ENCODE measurements at regions not wholly inside any gene's neighbourhood (a gene's known extent, or its start where the extent isn't known, plus 50 kb on each side); places are given as distances from the start of the nearest gene placed in this dataset.

DNA sequence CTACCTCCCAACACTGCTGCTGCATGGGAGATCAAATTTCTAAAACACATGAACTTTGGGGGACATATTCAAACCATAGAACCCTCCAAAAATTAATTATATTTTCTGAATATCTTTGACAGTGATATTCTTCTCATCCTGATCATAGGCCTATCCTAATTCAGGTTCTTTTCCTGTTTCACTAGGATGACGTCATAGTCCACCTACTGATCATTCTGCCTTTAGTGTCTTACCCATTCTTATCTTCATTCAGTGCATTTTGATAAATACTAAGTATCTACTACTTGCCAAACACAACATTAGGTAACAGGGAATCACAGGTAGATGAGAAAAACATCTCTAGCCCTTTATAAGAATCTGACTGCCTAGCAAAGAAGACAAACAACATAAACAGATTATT, 179.1 kb upstream of the PRLR start:
- DNase-seq: no peak
- Histone ChIP-seq H3K4me3 (no peak overlapping the region), H3K9ac (ENCODE audit: low read depth in 2 of 2, low read length in 2 of 2) (no peak overlapping the region), H3K27ac (no peak overlapping the region), H3K27me3 (no peaks in the 10 kb centered on the region), H3K36me3 (no peaks in the 10 kb centered on the region), H3K9me3 (no peaks in the 10 kb centered on the region), H3K4me1 (no peaks in the 10 kb centered on the region)
- intact Hi-C loops (cut with DNase I): no loop called here
- TF ChIP-seq, protein P1, sequence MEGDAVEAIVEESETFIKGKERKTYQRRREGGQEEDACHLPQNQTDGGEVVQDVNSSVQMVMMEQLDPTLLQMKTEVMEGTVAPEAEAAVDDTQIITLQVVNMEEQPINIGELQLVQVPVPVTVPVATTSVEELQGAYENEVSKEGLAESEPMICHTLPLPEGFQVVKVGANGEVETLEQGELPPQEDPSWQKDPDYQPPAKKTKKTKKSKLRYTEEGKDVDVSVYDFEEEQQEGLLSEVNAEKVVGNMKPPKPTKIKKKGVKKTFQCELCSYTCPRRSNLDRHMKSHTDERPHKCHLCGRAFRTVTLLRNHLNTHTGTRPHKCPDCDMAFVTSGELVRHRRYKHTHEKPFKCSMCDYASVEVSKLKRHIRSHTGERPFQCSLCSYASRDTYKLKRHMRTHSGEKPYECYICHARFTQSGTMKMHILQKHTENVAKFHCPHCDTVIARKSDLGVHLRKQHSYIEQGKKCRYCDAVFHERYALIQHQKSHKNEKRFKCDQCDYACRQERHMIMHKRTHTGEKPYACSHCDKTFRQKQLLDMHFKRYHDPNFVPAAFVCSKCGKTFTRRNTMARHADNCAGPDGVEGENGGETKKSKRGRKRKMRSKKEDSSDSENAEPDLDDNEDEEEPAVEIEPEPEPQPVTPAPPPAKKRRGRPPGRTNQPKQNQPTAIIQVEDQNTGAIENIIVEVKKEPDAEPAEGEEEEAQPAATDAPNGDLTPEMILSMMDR (IDR thresholded peaks at IDR 0.05): no peak

DNA sequence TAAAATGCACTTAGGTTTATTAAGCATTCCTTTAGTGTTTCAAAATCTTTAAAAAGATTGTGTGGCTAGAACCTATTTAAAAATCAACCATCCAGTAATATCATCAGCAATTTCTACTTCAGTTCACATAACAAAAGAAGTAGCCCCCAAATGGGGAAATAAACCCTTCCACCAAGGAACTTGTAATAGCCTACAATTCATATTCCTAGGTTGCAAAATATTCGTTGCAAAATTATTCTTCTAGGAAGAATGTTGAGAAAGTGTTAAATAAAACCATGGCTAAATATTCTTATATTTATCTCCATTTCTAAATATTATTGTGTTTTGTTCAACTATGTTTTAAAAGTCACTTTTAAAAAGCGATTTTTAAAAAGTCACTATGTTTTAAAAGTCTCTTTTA, 177.9 kb upstream of the PRLR start:
- no peaks in the 10 kb centered on the region for H3K36me3 ChIP-seq
- no peak overlapping the region for H3K27ac ChIP-seq
- TF ChIP-seq, protein P1 (IDR thresholded peaks at IDR 0.05): no peak
- no peak overlapping the region for H3K9ac ChIP-seq (ENCODE audit: low read depth in 2 of 2, low read length in 2 of 2)
- no peaks in the 10 kb centered on the region for H3K27me3 ChIP-seq
- H3K9me3 ChIP-seq: no peaks in the 10 kb centered on the region
- intact Hi-C loops (cut with DNase I): no loop called here
- H3K4me1 ChIP-seq: no peaks in the 10 kb centered on the region
- DNase-seq: no peak
- no peak overlapping the region for H3K4me3 ChIP-seq

DNA sequence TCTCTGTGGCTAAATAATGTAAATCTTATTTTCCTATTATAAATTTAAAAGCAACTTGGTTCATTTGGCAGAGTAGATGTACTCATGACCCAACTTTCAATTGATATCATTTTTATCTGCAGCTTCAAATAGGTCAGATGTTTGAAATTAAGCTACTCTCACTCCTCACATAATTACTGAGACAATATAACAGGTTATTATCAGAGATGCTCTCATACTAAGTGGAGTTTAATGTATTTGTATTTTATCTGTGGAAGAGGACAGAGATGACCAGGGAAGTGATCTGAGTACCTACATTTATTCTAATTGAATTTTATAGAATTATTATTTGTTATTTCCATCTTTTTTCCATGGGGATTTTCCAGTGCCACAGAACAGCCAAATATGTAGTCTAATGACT, 177.4 kb upstream of the PRLR start:
- intact Hi-C loops (cut with DNase I): no loop called here
- no peaks in the 10 kb centered on the region for H3K4me1 ChIP-seq
- H3K36me3 ChIP-seq: no peaks in the 10 kb centered on the region
- no peaks in the 10 kb centered on the region for H3K9me3 ChIP-seq
- TF ChIP-seq, protein P1 (IDR thresholded peaks at IDR 0.05): no peak
- H3K27me3 ChIP-seq: no peaks in the 10 kb centered on the region
- H3K27ac ChIP-seq: no peak overlapping the region
- DNase-seq: no peak
- H3K9ac ChIP-seq (ENCODE audit: low read depth in 2 of 2, low read length in 2 of 2): no peak overlapping the region
- no peak overlapping the region for H3K4me3 ChIP-seq

DNA sequence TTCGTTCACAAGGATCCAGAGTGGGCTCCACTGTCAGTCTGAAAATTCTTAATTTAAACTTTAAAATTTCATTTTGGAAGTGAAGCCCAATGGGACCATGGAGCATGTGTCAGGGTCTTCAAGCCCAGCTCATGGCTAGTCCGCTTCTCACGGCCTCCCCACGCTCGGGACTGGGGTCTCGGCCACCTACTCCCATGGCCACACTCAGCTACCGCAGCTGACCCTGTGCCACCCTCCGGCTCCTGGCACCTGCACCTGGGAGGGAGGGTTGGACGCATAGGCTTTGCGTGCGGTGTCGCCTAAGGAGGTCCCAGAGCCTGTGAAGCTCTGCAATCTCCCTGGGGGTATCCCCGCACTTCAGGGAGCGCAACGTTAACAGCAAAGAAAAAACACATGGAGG, 175.7 kb upstream of the PRLR start:
- no peak overlapping the region for H3K27ac ChIP-seq
- intact Hi-C loops (cut with DNase I): no loop called here
- H3K4me1 ChIP-seq: no peaks in the 10 kb centered on the region
- no peak overlapping the region for H3K4me3 ChIP-seq
- TF ChIP-seq, protein P1 (IDR thresholded peaks at IDR 0.05): no peak
- no peaks in the 10 kb centered on the region for H3K36me3 ChIP-seq
- no peak overlapping the region for H3K9ac ChIP-seq (ENCODE audit: low read depth in 2 of 2, low read length in 2 of 2)
- H3K27me3 ChIP-seq: no peaks in the 10 kb centered on the region
- H3K9me3 ChIP-seq: no peaks in the 10 kb centered on the region
- no peak for DNase-seq

DNA sequence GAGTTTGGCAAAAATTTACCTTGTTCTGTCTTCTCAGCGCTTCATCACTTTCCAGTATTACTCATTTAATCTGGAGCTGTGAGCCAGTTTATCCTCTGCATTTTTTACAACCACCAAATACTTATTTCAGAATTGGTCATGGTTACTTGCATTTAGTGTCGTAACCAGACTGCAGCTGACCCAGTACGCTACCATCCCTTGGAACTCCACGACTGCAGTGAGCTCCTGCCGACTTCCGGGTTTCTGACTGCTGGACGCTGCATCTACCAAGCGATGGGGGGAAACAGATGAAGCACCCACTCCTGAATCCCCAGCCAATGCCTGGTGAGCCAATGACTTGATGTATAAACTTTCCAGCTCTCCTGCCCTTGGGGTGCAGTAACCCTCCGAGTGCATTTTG, 174.4 kb upstream of the PRLR start:
- H3K27ac ChIP-seq: no peak overlapping the region
- no peaks in the 10 kb centered on the region for H3K27me3 ChIP-seq
- H3K36me3 ChIP-seq: no peaks in the 10 kb centered on the region
- H3K9ac ChIP-seq (ENCODE audit: low read depth in 2 of 2, low read length in 2 of 2): no peak overlapping the region
- H3K4me1 ChIP-seq: no peaks in the 10 kb centered on the region
- DNase-seq: no peak
- intact Hi-C loops (cut with DNase I): no loop called here
- no peaks in the 10 kb centered on the region for H3K9me3 ChIP-seq
- no peak overlapping the region for H3K4me3 ChIP-seq
- TF ChIP-seq, protein P1 (IDR thresholded peaks at IDR 0.05): no peak

DNA sequence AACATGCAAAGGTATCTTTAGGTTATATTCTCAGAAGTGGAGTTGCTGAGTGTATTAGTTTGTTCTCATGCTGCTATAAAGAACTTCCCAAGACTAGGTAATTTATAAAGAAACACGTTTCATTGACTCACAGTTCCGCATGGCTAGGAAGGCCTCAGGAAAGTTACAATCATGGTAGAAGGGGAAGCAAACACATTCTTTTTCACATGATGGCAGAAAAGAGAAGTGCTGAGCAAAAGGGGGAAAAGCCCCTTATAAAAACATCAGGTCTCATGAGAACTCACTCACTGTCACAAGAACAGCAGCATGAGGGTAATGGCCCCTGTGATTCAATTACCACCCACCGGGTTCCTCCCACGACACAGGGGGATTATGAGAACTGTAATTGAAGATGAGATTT, 163.6 kb upstream of the PRLR start:
- Histone ChIP-seq H3K9me3 (no peaks in the 10 kb centered on the region), H3K4me1 (no peaks in the 10 kb centered on the region), H3K4me3 (no peak overlapping the region), H3K27me3 (no peaks in the 10 kb centered on the region), H3K27ac (no peak overlapping the region), H3K36me3 (no peaks in the 10 kb centered on the region), H3K9ac (ENCODE audit: low read depth in 2 of 2, low read length in 2 of 2) (no peak overlapping the region)
- intact Hi-C loops (cut with DNase I): no loop called here
- TF ChIP-seq, protein P1 (IDR thresholded peaks at IDR 0.05): no peak
- no peak for DNase-seq

Measured in colonic mucosa (tissue), 4 donors.